ENCODE measurements at regions not wholly inside any gene's neighbourhood (a gene's known extent, or its start where the extent isn't known, plus 50 kb on each side); places are given as distances from the start of the nearest gene placed in this dataset.

DNA sequence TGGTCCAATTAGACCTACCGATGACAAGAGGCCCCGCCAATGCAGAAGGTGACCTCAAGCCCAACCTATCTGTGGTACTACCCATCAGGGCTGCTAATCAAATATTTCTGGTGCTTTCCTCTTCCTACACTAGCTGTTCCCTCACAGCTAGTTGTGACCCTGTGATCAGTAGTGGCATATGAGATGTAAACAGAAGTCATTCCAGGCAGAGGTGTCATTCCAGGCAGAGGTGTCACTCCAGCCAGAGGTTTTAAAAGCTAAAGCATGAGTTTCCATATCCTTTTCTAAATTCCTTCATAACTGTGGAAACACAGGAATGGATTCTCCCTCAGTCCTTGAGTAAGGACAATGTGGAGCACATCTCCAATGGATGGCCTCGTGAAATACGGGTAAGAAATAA is 110.9 kb upstream of the DNAJC10 start:
- TF ChIP-seq GATA2 (IDR thresholded peaks at IDR 0.05; ENCODE audit: low read depth, low read length) (no peak), GATA3 (IDR thresholded peaks at IDR 0.05; ENCODE audit: low read depth, low read length) (no peak)

DNA sequence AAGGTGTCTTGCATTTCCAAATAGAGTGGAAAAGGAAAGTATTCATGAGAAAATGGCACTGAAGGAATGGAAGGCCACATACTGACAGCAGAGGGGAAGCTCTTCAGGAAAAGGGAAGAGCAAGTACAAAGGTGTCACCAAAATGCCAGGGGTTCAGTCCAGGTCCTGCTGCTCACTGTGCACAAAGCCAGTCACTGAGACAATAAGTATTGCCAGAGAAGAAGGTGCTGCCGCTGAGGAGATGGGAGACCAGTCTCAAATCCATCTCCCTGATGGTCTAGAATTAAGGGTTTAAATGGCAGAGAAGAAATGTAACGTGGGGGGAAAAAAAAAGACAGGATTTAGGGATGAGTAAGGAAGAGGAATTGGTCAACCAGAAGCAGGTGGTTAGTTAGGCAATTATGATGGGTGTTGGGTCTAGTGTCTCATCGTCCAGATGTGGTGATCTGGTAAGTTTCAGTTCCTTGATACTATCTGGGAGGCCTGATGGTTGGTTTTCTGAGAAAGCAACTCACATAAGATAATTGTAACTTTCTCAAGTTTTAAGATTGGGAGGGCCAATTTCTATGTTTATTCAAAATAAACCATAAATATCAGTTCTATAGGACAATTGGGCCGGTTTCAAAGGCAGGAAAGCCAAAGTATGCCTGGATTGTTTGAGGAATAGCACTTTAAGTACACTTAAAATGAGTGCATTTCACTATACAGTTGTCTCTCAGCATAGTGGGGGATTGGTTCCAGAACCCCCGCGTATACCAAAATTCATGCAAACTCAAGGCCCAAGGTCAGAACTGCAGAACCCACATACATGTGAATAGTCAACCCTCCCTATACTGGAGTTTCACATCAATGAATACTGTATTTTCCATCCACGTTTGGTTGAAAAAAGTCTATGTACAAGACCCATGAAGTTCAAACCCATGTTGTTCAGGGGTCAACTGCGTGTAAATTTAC is 109.1 kb upstream of the DNAJC10 start:
- no peak for TF ChIP-seq GATA2 (IDR thresholded peaks at IDR 0.05; ENCODE audit: low read depth, low read length)
- TF ChIP-seq GATA3 (IDR thresholded peaks at IDR 0.05; ENCODE audit: low read depth, low read length) = no peak

DNA sequence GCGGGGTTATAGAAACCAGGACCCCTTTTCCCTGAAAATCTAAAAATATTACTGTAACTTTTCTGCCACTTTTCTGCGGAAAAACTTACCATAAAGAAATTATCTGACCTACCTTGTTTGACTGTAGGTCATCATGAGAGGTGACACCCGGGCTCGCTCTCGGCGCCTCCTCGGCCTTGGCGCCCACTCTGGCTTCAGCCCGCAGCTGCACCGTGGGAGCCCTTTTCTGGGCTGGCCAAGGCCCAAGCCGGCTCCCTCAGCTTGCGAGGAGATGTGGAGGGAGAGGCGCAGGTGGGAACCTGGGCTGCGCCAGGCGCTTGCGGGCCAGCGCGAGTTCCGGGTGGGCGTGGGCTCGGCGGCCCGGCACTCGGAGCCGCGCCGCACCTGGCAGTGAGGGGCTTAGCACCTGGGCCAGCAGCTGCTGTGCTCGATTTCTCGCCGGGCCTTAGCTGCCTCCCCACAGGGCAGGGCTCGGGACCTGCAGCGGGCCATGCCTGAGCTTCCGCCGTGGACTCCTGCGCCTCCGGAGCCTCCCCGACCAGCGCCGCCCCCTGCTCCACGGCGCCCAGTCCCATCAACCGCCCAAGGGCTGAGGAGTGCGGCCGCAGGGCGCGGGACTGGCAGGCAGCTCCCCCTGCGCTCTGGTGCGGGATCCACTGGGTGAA is 107.7 kb upstream of the DNAJC10 start:
- TF ChIP-seq GATA2 (IDR thresholded peaks at IDR 0.05; ENCODE audit: low read depth, low read length) (no peak), GATA3 (IDR thresholded peaks at IDR 0.05; ENCODE audit: low read depth, low read length) (no peak)

DNA sequence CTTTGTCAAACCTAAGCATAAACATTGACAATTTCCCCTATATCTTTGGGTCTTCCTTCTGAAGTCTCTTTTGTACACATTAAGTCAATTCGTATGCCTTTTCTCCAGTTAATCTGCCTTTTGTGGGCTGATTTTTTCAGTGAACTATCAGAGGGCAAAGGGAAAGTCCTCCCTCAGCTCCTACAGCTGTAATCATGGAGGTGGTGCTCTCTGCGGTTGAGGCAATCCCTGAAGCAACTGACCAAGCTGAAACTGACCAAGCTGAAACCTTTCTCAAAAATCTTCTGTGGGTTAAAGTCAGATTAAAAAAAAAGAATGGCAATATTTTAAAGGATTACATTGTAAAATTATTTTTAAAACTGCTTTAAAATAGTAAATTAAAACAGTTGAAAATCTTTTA is 105.8 kb upstream of the DNAJC10 start:
- TF ChIP-seq GATA3 (IDR thresholded peaks at IDR 0.05; ENCODE audit: low read depth, low read length) = no peak

DNA sequence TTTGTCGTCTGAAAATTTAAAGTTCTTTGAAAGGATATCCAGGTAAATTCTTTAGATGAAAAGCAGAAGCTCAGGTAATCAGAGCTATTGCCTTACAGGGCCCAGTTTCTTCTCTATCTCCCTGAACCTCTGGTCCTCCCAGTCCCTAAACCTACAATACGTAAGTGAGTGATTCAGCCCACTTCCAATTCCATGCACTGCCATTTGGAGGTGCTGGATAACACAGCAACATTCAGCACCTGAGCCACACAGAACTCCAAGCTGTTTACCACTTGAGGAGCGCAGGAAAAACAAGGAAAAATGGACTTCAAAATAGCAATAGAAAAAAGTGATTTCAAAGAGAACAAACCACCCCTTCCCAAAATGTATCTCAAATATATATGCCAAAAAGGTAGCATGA is 105.0 kb upstream of the DNAJC10 start:
- TF ChIP-seq GATA3 (IDR thresholded peaks at IDR 0.05; ENCODE audit: low read depth, low read length) (no peak), GATA2 (IDR thresholded peaks at IDR 0.05; ENCODE audit: low read depth, low read length) (no peak)

DNA sequence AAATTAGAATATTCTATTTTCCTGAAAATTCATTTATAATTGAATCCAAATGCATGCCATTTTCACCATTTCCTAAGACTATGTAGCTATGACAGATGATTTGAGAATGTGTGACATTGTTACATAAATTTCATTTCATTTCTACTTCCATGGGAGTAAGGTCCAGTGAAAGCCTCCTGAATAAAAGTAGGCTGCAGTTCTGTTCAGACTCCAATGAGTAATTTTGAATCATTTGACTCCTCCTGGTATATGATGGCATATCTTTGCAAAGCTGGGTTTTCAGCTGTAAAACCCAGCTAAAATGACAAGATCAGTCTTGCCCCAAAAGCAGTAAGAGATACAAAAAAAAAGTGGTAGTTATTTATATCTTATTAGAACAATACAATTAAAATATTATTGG is 101.0 kb upstream of the DNAJC10 start:
- no peak for TF ChIP-seq GATA3 (IDR thresholded peaks at IDR 0.05; ENCODE audit: low read depth, low read length)
- no peak for TF ChIP-seq GATA2 (IDR thresholded peaks at IDR 0.05; ENCODE audit: low read depth, low read length)

DNA sequence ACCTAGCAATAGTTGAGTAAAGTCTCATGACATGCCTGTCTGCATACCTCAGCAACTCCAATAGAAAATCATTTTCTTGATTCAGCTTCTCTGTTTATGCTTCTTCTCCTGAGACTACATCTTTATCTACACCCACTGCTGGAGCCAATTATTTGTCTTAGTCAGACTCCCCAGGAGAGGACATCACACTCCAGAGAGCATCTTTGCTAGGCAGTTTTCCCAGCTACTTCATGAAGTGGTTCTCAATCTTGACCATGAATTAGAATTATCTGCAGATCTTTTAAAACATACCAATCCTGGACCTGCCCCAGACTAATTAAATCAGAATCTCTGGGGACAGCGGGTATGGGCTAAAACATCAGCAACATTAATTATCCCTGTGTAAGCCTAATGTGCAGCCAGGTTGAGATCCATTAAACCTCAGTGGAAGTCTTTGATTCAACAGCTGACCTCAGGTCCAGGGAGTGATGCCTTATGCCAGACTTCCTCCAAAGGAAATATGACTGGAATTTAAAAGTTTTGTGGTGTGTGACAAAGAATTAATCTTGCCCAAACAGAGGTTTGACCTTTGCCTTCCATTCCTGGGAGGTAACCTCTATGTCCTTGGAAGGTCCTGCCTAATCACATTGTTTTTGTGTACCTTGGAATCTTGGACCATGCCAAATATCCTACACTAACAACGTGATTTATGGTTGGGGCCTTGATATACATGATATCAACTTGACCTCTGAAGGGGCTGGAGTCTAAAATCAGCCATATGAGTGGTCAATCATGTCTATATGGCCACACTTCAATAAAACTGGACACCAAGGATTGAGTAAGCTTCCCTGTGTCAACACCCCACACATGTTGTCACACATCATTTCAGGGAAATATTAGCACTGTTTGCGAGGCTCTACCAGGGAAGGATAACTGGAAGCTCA is 99.3 kb upstream of the DNAJC10 start:
- no peak for TF ChIP-seq GATA3 (IDR thresholded peaks at IDR 0.05; ENCODE audit: low read depth, low read length)
- TF ChIP-seq GATA2 (IDR thresholded peaks at IDR 0.05; ENCODE audit: low read depth, low read length) = no peak

DNA sequence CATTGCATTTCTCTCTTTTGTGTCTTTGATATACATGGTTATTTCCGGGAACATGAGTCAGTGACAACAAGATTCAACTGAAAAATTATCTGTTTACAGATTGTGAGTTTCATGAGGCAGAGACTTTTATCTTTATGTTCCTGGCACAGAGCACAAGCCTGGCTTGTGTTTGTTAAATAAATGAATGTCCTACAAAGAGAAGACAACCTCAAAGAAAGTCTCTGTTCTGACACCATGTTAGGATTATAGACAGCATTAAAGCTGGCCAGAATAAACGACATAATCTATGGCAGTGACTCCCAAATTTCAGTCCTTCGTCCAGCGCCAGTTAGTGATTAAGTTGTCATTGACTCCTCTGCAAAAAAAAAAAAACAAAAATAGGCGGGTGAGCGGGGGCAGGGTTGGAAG is 97.4 kb upstream of the DNAJC10 start:
- TF ChIP-seq GATA2 (IDR thresholded peaks at IDR 0.05; ENCODE audit: low read depth, low read length) (no peak), GATA3 (IDR thresholded peaks at IDR 0.05; ENCODE audit: low read depth, low read length) (no peak)

DNA sequence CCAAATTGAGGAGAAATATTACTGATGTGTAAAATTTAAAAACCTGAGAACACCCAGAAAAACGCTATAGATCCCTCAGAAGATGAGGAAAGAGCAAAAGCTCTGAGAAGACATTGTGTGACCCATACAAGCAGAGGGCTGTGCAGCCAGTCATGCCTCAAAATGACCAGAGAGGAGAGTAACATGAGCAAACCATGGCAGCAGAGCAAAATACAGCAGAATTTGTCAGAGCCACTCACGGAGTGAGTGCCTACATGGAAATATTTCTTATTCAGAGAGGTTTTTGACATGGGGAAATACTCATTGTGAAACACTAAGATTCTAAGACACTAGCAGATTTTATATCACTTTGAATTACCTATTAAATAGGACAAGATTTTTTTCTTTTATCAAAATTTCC is 96.8 kb upstream of the DNAJC10 start:
- TF ChIP-seq GATA3 (IDR thresholded peaks at IDR 0.05; ENCODE audit: low read depth, low read length) = no peak
- no peak for TF ChIP-seq GATA2 (IDR thresholded peaks at IDR 0.05; ENCODE audit: low read depth, low read length)

DNA sequence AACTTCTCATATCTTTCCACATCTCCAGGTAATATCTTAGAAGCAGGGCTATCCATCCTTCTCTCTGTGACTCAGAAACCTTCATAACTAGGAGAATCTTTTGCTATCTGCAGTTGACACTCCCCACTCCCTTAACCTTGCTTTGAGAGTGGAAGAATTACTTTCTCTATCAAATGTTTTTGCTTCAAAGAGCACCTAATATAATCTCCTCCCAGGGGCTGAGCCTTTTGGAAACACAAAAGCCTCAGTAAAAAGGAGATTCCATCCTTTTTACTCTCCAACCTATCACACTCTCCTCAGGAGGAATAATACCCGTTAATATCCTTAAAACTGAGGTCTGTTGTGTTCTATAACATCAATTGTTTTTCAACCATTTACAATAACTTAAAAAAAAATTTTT is 94.9 kb upstream of the DNAJC10 start:
- TF ChIP-seq GATA2 (IDR thresholded peaks at IDR 0.05; ENCODE audit: low read depth, low read length) (no peak), GATA3 (IDR thresholded peaks at IDR 0.05; ENCODE audit: low read depth, low read length) (no peak)

DNA sequence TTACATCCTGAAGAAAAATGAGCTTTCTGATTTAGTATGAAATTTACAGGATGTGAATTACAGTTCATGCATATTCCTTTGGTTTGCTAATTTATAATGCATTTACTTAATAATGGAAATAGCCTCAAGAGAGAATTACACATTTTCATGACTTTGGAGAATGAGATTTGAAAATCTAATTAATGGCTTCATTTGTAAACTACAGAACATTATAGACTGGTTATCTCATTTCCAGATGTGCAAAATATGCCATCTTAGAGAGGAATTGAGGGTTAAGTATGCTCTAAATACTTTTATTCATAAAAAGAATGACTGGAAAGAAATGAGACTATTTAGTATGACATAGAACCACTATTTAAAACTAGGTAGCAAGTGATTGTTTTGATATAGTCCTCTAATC is 94.2 kb upstream of the DNAJC10 start:
- TF ChIP-seq GATA2 (IDR thresholded peaks at IDR 0.05; ENCODE audit: low read depth, low read length) (no peak), GATA3 (IDR thresholded peaks at IDR 0.05; ENCODE audit: low read depth, low read length) (no peak)

DNA sequence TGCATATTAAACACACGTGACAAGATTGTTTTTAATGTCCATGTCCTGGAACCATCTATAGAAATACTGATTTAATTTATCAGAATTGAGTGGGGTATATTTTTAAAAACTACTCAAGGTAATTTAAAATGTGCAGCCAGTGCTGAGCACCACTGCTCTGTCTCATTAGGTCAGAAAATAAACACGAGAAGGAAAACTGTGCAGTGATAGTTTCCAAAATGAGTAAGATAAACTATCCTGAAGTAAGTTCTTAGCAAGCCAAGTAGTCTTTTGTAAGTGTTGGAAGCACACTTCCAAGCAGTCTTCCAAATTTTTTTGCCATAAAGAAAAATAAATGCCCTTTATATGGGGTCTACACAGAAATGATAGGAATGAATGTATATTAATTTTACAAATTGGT is 93.8 kb upstream of the DNAJC10 start:
- TF ChIP-seq GATA3 (IDR thresholded peaks at IDR 0.05; ENCODE audit: low read depth, low read length) (no peak), GATA2 (IDR thresholded peaks at IDR 0.05; ENCODE audit: low read depth, low read length) (no peak)

DNA sequence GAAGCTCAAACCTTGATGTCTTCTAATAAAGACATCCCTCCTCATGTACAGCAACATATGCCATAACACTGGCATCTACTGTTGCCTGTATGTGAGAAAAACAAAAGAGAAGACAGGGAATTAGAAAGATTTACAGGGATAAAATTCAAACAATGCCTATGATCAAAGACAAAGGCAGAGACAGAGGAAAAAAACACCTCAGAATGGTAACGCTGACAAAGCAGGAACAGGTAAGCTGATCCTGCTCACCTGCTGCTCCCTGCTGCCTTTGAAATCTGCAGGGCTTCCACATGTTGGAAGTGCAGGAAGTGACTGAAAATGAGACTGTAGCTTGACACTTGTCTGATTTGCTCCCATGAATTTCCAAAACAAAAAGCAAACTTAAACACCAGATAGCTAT is 90.2 kb upstream of the DNAJC10 start:
- TF ChIP-seq GATA2 (IDR thresholded peaks at IDR 0.05; ENCODE audit: low read depth, low read length) (no peak), GATA3 (IDR thresholded peaks at IDR 0.05; ENCODE audit: low read depth, low read length) (no peak)

DNA sequence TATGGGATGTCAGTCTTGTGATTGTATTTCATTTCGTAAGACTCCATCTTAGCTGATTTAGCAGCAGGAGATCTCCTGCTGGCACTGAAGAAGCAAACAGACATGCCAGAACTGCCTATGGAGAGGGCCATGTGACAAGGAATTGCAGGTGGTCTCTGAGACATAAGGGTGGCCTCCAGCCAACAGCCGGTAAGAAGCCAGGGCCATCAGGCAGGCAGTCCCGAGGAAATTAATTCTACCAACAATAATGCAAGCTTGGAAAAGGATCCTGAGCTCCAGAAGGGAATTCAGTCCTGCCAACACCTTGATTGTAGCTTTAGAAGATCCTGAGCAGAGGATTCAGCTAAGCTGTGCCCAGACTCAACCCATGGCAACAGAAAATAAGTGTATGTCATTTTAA is 87.1 kb upstream of the DNAJC10 start:
- no peak for TF ChIP-seq GATA3 (IDR thresholded peaks at IDR 0.05; ENCODE audit: low read depth, low read length)
- no peak for TF ChIP-seq GATA2 (IDR thresholded peaks at IDR 0.05; ENCODE audit: low read depth, low read length)
